ENCODE measurements at regions not wholly inside any gene's neighbourhood (a gene's known extent, or its start where the extent isn't known, plus 50 kb on each side); places are given as distances from the start of the nearest gene placed in this dataset.

DNA sequence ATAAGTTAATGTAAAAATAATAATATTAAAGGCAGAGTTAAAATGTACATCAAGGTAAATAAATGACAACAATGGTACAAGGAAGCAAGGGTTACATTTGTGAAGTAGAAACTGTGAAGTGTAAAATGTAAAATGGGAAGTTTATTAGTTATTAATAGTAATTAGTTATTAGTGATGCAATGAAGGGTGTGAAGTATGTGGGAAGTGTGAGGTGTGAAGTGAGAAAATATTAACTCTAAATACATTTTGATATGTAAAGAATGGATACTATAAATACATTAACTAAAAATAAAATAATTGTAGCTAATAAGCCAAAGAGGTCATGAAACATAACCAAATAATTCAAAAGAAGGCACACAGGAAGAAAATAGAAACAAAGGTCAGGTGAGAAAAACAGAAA lies 316.4 kb downstream of the GBA3 start:
- TF ChIP-seq MAFK (conservative IDR thresholded peaks at IDR 0.05 in 1 of 2, IDR thresholded peaks at IDR 0.05 in 1 of 2; ENCODE audit: low read length in 2 of 2) (no peak), DRAP1 (CRISPR knock-in tag; IDR thresholded peaks at IDR 0.05) (no peak)

All from HepG2 (cell line).